Keratinocyte (primary cell): ENCODE measurements at regions not wholly inside any gene's neighbourhood (a gene's known extent, or its start where the extent isn't known, plus 50 kb on each side); places are given as distances from the start of the nearest gene placed in this dataset.

ENCODE experiments used
- DNase-seq: peaks from one replicate; pipeline ENCODE4 v3.0.0-alpha.2; 2011; ENCODE audit warnings: low read depth, missing footprints, low spot score
- FAIRE-seq: peaks from 2 replicates; lab custom pipeline; 2011; peaks lifted over from hg19 to GRCh38; lab: Jason Lieb, UNC
- H2AFZ ChIP-seq: 2 replicates; pipeline ENCODE4 v1.6.0; 2012; ENCODE audit warnings: low read length, control low read depth, inconsistent platforms; ENCODE audit not compliant: control insufficient read depth
- H3K27ac ChIP-seq: 2 replicates; pipeline ENCODE4 v1.5.1; 2011; ENCODE audit warnings: low read length; ENCODE audit not compliant: control insufficient read depth, insufficient read depth
- H3K27me3 ChIP-seq: 3 replicates; pipeline ENCODE4 v1.6.0; 2011; ENCODE audit warnings: low read length; ENCODE audit not compliant: control insufficient read depth, insufficient read depth; ENCODE audit errors: extremely low read depth
- H3K36me3 ChIP-seq, 2 experiments: 2 replicates in 1 of 2; 3 replicates in 1 of 2; pipeline ENCODE4 v1.5.1; 2011; ENCODE audit warnings: low read length in 2 of 2, mild to moderate bottlenecking in 1 of 2; ENCODE audit not compliant: control insufficient read depth in 2 of 2, insufficient read depth in 2 of 2; ENCODE audit errors: extremely low read depth in 1 of 2
- H3K4me1 ChIP-seq: 3 replicates; pipeline ENCODE4 v1.5.1; 2011; ENCODE audit warnings: low read length; ENCODE audit not compliant: control insufficient read depth, insufficient read depth; ENCODE audit errors: extremely low read depth
- H3K4me2 ChIP-seq: 3 replicates; pipeline ENCODE4 v1.6.0; 2011; ENCODE audit warnings: low read depth, low read length; ENCODE audit not compliant: control insufficient read depth, insufficient read depth; ENCODE audit errors: extremely low read depth
- H3K4me3 ChIP-seq, 3 experiments: fragments of 200-600 bp in 1 of 3; sonication (generic) in 1 of 3; 2 replicates in 2 of 3; 3 replicates in 1 of 3; pipeline ENCODE4 v1.5.1; 2011 to 2016; ENCODE audit warnings: low read length in 3 of 3, mild to moderate bottlenecking in 3 of 3, control low read depth in 2 of 3, inconsistent platforms in 1 of 3, low read depth in 1 of 3, mixed read lengths in 1 of 3, mixed run types in 1 of 3, moderate library complexity in 1 of 3; ENCODE audit not compliant: control insufficient read depth in 2 of 3, insufficient read depth in 2 of 3; ENCODE audit errors: extremely low read depth in 1 of 3
- H3K79me2 ChIP-seq: 2 replicates; pipeline ENCODE4 v1.6.0; 2012; ENCODE audit warnings: low read length; ENCODE audit not compliant: control insufficient read depth, insufficient read depth
- H3K9ac ChIP-seq: 3 replicates; pipeline ENCODE4 v1.6.0; 2011; ENCODE audit warnings: low read length; ENCODE audit not compliant: control insufficient read depth, insufficient read depth; ENCODE audit errors: extremely low read depth
- H3K9me1 ChIP-seq: 3 replicates; pipeline ENCODE4 v1.6.0; 2011; ENCODE audit warnings: low read length; ENCODE audit not compliant: control insufficient read depth, insufficient read depth; ENCODE audit errors: extremely low read depth
- H3K9me3 ChIP-seq: 2 replicates; pipeline ENCODE4 v1.5.1; 2012; ENCODE audit warnings: low read depth, low read length; ENCODE audit not compliant: control insufficient read depth
- H4K20me1 ChIP-seq: 3 replicates; pipeline ENCODE4 v1.6.0; 2011; ENCODE audit warnings: low read length; ENCODE audit not compliant: control insufficient read depth, insufficient read depth; ENCODE audit errors: extremely low read depth
- CTCF ChIP-seq, 3 experiments: IDR thresholded peaks in 1 of 3; conservative IDR thresholded peaks in 1 of 3; optimal IDR thresholded peaks in 1 of 3; 2 replicates in 2 of 3; 3 replicates in 1 of 3; pipeline versions ENCODE3 to v1.5.1; 2011; ENCODE audit warnings: low read length in 3 of 3, mild to moderate bottlenecking in 3 of 3, moderate library complexity in 2 of 3, control low read depth in 1 of 3, inconsistent platforms in 1 of 3; ENCODE audit not compliant: insufficient read depth in 2 of 3; ENCODE audit errors: extremely low read depth in 1 of 3
- EZH2 ChIP-seq: IDR thresholded peaks from one replicate; pipeline ENCODE4 v1.6.1; 2012; ENCODE audit warnings: inconsistent platforms, mild to moderate bottlenecking, low read length, moderate library complexity
- dilution Hi-C: fragments of 300-500 bp; cut with MboI; formaldehyde crosslinking; loops from one replicate; pipeline ENCODE4 v1.7.0; 2020; ENCODE audit warnings: low sequenced_read_pairs; ENCODE audit not compliant: extremely low pct_ligation_motif_present

- FAIRE-seq = no peak
- H3K9ac ChIP-seq = no peak overlapping the region
- no peaks in the 10 kb centered on the region for H3K27me3 ChIP-seq
- no peak for TF ChIP-seq EZH2
- no peak for TF ChIP-seq CTCF (optimal IDR thresholded peaks at IDR 0.05 in 1 of 3, IDR thresholded peaks at IDR 0.05 in 1 of 3, conservative IDR thresholded peaks at IDR 0.05 in 1 of 3; ENCODE audit: extremely low read depth in 1 of 3, insufficient read depth in 2 of 3, low read length in 3 of 3)
- H2AFZ ChIP-seq = peak overlapping the region; percentile 53
- dilution Hi-C loops = no loop called here
- H3K4me1 ChIP-seq = peaks cover 4% of the 10 kb centered on the region
- DNase-seq = no peak
- H3K9me1 ChIP-seq = no peaks in the 10 kb centered on the region
- no peaks in the 10 kb centered on the region for H4K20me1 ChIP-seq
- no peak overlapping the region for H3K27ac ChIP-seq
- no peaks in the 10 kb centered on the region for H3K36me3 ChIP-seq
- H3K4me2 ChIP-seq = no peak overlapping the region
- no peaks in the 10 kb centered on the region for H3K9me3 ChIP-seq
- no peaks in the 10 kb centered on the region for H3K79me2 ChIP-seq
- H3K4me3 ChIP-seq = no peak overlapping the region
Measured at GRCh38 chr12:75628916-75629315, 117.5 kb upstream of the KRR1 start.

- FAIRE-seq = no peak
Measured at GRCh38 chr12:75628511-75628910, 117.1 kb upstream of the KRR1 start.

More at GRCh38 chr12:75628511-75628910, 117.1 kb upstream of the KRR1 start:
- H3K79me2 ChIP-seq = no peaks in the 10 kb centered on the region
- dilution Hi-C loops = no loop called here
- H3K27me3 ChIP-seq = no peaks in the 10 kb centered on the region
- no peak overlapping the region for H3K27ac ChIP-seq
- H3K9me1 ChIP-seq = no peaks in the 10 kb centered on the region
- no peak overlapping the region for H3K4me3 ChIP-seq
- H3K4me1 ChIP-seq = peaks cover 8% of the 10 kb centered on the region
- no peak for TF ChIP-seq EZH2
- TF ChIP-seq CTCF (optimal IDR thresholded peaks at IDR 0.05 in 1 of 3, IDR thresholded peaks at IDR 0.05 in 1 of 3, conservative IDR thresholded peaks at IDR 0.05 in 1 of 3; ENCODE audit: extremely low read depth in 1 of 3, insufficient read depth in 2 of 3, low read length in 3 of 3) = no peak
- no peaks in the 10 kb centered on the region for H3K9me3 ChIP-seq
- no peak overlapping the region for H3K9ac ChIP-seq
- DNase-seq = no peak
- no peak overlapping the region for H2AFZ ChIP-seq
- no peaks in the 10 kb centered on the region for H3K36me3 ChIP-seq
- no peak overlapping the region for H3K4me2 ChIP-seq
- no peaks in the 10 kb centered on the region for H4K20me1 ChIP-seq
